Kidney (tissue), 13 donors: ENCODE measurements at regions not wholly inside any gene's neighbourhood (a gene's known extent, or its start where the extent isn't known, plus 50 kb on each side); places are given as distances from the start of the nearest gene placed in this dataset.

Experiments used
- DNase-seq, 5 donors: peaks; one replicate each; pipeline ENCODE4 v3.0.0-alpha.2; 2013 to 2020
- FAIRE-seq: peaks from 2 replicates; lab custom pipeline; 2012; peaks lifted over from hg19 to GRCh38; lab: Jason Lieb, UNC
- H3K27ac ChIP-seq, 2 donors: one replicate each; pipeline ENCODE4 v1.7.0; 2013; ENCODE audit warnings: low read depth in 2 of 2, low read length in 2 of 2, inconsistent platforms in 1 of 2
- H3K27me3 ChIP-seq: one replicate; pipeline ENCODE4 v1.7.1; 2013; ENCODE audit warnings: low read length, inconsistent platforms; ENCODE audit not compliant: control insufficient read depth, insufficient read depth
- H3K36me3 ChIP-seq, 3 donors: one replicate each; pipeline versions ENCODE4 v1.7.0 to v1.7.1; 2013; ENCODE audit warnings: low read length in 3 of 3, control low read depth in 1 of 3, inconsistent platforms in 1 of 3; ENCODE audit not compliant: insufficient read depth in 3 of 3, control insufficient read depth in 2 of 3
- H3K4me1 ChIP-seq, 3 donors: one replicate each; pipeline versions ENCODE4 v1.7.0 to v1.7.1; 2013; ENCODE audit warnings: low read length in 3 of 3, inconsistent platforms in 1 of 3, low read depth in 1 of 3; ENCODE audit not compliant: control insufficient read depth in 2 of 3, insufficient read depth in 2 of 3
- H3K4me3 ChIP-seq, 3 donors: one replicate each; pipeline versions ENCODE4 v1.7.0 to v1.8.1; 2013; ENCODE audit warnings: low read length in 3 of 3, control low read depth in 1 of 3, inconsistent platforms in 1 of 3
- H3K9ac ChIP-seq, 3 donors: one replicate each; pipeline versions ENCODE4 v1.7.0 to v1.7.1; 2013; ENCODE audit warnings: low read length in 3 of 3, control low read depth in 1 of 3, inconsistent platforms in 1 of 3
- H3K9me3 ChIP-seq, 3 donors: one replicate each; pipeline versions ENCODE4 v1.7.0 to v1.7.1; 2013; ENCODE audit warnings: low read length in 3 of 3, control low read depth in 1 of 3, inconsistent platforms in 1 of 3; ENCODE audit not compliant: control insufficient read depth in 2 of 3, insufficient read depth in 1 of 3
- CTCF ChIP-seq: IDR thresholded peaks from 3 replicates; pipeline ENCODE4 v1.5.1; 2012; ENCODE audit warnings: mild to moderate bottlenecking, moderate library complexity, borderline replicate concordance; ENCODE audit not compliant: insufficient read depth; ENCODE audit errors: extremely low read depth
- intact Hi-C: fragments of 100-400 bp; cut with DNase I; formaldehyde crosslinking; loops from one replicate; pipeline ENCODE4 v1.11.1; 2022
- donor health status: control.
- donor health status: control.
- donor health status: control.
- donor health status: control.
- donor health status: control.
- donor health status: DM: yes; HTN: yes; CAD: no.
- donor health status: Normal renal cell carcinoma (clear cell type).

- Histone ChIP-seq H3K9ac (no peak overlapping the region), H3K27ac (no peak overlapping the region), H3K27me3 (no peaks in the 10 kb centered on the region), H3K9me3 (peaks cover 0 to 7% (median 0%) of the 10 kb centered on the region in 3 donors), H3K4me1 (no peaks in the 10 kb centered on the region), H3K4me3 (no peak overlapping the region), H3K36me3 (no peaks in the 10 kb centered on the region)
- TF ChIP-seq CTCF = no peak
- FAIRE-seq = no peak
- intact Hi-C loops = no loop called here
- DNase-seq = no peak
Measured at GRCh38 chr2:22879009-22879863, 505.7 kb upstream of the KLHL29 start.

GRCh38 chr2:22880161-22880560 is 504.8 kb upstream of the KLHL29 start:
- Histone ChIP-seq H3K9ac (no peak overlapping the region), H3K4me3 (no peak overlapping the region), H3K36me3 (no peaks in the 10 kb centered on the region), H3K27me3 (no peaks in the 10 kb centered on the region), H3K9me3 (peaks cover 0 to 4% (median 0%) of the 10 kb centered on the region in 3 donors), H3K27ac (no peak overlapping the region), H3K4me1 (no peaks in the 10 kb centered on the region)
- no peak for DNase-seq
- intact Hi-C loops = no loop called here
- FAIRE-seq = no peak
- no peak for TF ChIP-seq CTCF

GRCh38 chr2:22882011-22882410 is 503.0 kb upstream of the KLHL29 start:
- no peak for TF ChIP-seq CTCF
- no peak overlapping the region for H3K9ac ChIP-seq
- no peaks in the 10 kb centered on the region for H3K27me3 ChIP-seq
- FAIRE-seq (no peak), DNase-seq (no peak)
- H3K4me3 ChIP-seq = no peak overlapping the region
- intact Hi-C loops = no loop called here
- no peaks in the 10 kb centered on the region for H3K4me1 ChIP-seq
- no peaks in the 10 kb centered on the region for H3K36me3 ChIP-seq
- no peak overlapping the region for H3K27ac ChIP-seq
- H3K9me3 ChIP-seq = no peaks in the 10 kb centered on the region
